Adrenal gland (tissue), 9 donors: ENCODE measurements at regions not wholly inside any gene's neighbourhood (a gene's known extent, or its start where the extent isn't known, plus 50 kb on each side); places are given as distances from the start of the nearest gene placed in this dataset.

Experiments
- DNase-seq, 7 donors: peaks; one replicate each; pipeline ENCODE4 v3.0.0-alpha.2; 2019 to 2020
- H3K27ac ChIP-seq, 5 donors: fragments of 200-600 bp; sonication (generic) in 4 of 5; 1 replicate in 3 of 5; 2 replicates in 2 of 5; pipeline versions ENCODE4 v1.5.1 to v1.8.0; 2016 to 2020; ENCODE audit warnings: mild to moderate bottlenecking in 1 of 5
- H3K27me3 ChIP-seq: fragments of 200-600 bp; 2 replicates; pipeline ENCODE4 v1.8.0; 2021
- H3K36me3 ChIP-seq, 2 donors: fragments of 200-600 bp; replicated peaks in 1 of 2; 1 replicate in 1 of 2; 2 replicates in 1 of 2; pipeline versions ENCODE4 v1.5.1 to v1.8.0; 2018 to 2022
- H3K4me1 ChIP-seq, 2 donors: fragments of 200-600 bp; replicated peaks in 1 of 2; 1 replicate in 1 of 2; 2 replicates in 1 of 2; pipeline versions ENCODE4 v1.5.1 to v1.8.0; 2018 to 2021
- H3K4me3 ChIP-seq, 4 donors: fragments of 200-600 bp; sonication (generic) in 3 of 4; one replicate each; pipeline ENCODE4 v1.5.1; 2016 to 2018
- H3K9me3 ChIP-seq, 3 donors: fragments of 200-600 bp; sonication (generic) in 1 of 3; replicated peaks in 1 of 3; 1 replicate in 2 of 3; 2 replicates in 1 of 3; pipeline versions ENCODE4 v1.5.1 to v1.8.0; 2016 to 2021
- CTCF ChIP-seq, 6 experiments: fragments of 450-650 bp in 4 of 6; fragments of 200-600 bp in 2 of 6; sonication (generic) in 1 of 6; IDR thresholded peaks; 1 replicate in 5 of 6; 2 replicates in 1 of 6; pipeline versions ENCODE4 v1.5.1 to v1.8.0; 2016 to 2021; ENCODE audit warnings: antibody characterized with exemption in 6 of 6, mild to moderate bottlenecking in 2 of 6, moderate library complexity in 1 of 6
- POLR2A ChIP-seq, 2 donors: fragments of 450-650 bp; IDR thresholded peaks; one replicate each; pipeline ENCODE4 v1.6.1; 2017; ENCODE audit warnings: antibody characterized with exemption in 2 of 2, mild to moderate bottlenecking in 2 of 2, moderate library complexity in 1 of 2
- WGBS, 4 donors: extraction: QIAGEN DNeasy Blood & Tissue Kit in 2 of 4; methylation state at CpG; one replicate each; pipeline versions ENCODE4 v1.1.5 to v1.1.7; 2013 to 2017; 5-methylcytosine and 5-hydroxymethylcytosine counted together
- intact Hi-C, 2 donors: fragments of 100-400 bp; cut with DNase I; formaldehyde crosslinking; loops; one replicate each; pipeline versions ENCODE4 v1.14.1 to v1.15.0; 2022 to 2023
- donor health status: healthy with polysubstance abuse.
- donor health status: Bipolar disorder and iron deficiency.
- donor health status: DM: yes; HTN: yes; CAD: no.
- donor health status: DM: no; HTN: no; CAD: no.
- donor health status: DM: no; HTN: no; CAD: no.

GRCh38 chr6:113676057-113676456, 181.1 kb upstream of the MARCKS start:
- WGBS, 4 donors: 67 to 83% (median 80%) methylated on average over 3 to 4 of the region's 4 CpGs
- H3K4me3 ChIP-seq: no peak overlapping the region
- peaks cover 5% of the 10 kb centered on the region for H3K27me3 ChIP-seq
- intact Hi-C loops: no loop called here
- no peak for TF ChIP-seq POLR2A (IDR thresholded peaks at IDR 0.05)
- TF ChIP-seq CTCF (IDR thresholded peaks at IDR 0.05): no peak
- no peaks in the 10 kb centered on the region for H3K36me3 ChIP-seq
- DNase-seq: no peak
- no peaks in the 10 kb centered on the region for H3K9me3 ChIP-seq
- H3K4me1 ChIP-seq: no peaks in the 10 kb centered on the region
- no peak overlapping the region for H3K27ac ChIP-seq

GRCh38 chr6:113676968-113677367, 180.2 kb upstream of the MARCKS start:
- H3K36me3 ChIP-seq: no peaks in the 10 kb centered on the region
- no peaks in the 10 kb centered on the region for H3K4me1 ChIP-seq
- no peaks in the 10 kb centered on the region for H3K9me3 ChIP-seq
- H3K4me3 ChIP-seq: no peak overlapping the region
- no peak for DNase-seq
- H3K27ac ChIP-seq: no peak overlapping the region
- H3K27me3 ChIP-seq: peaks cover 5% of the 10 kb centered on the region
- TF ChIP-seq CTCF (IDR thresholded peaks at IDR 0.05) (no peak), POLR2A (IDR thresholded peaks at IDR 0.05) (no peak)
- 83 to 98% (median 88%) methylated on average over 1 of the region's 1 CpG for WGBS, 4 donors
- intact Hi-C loops: no loop called here

DNA sequence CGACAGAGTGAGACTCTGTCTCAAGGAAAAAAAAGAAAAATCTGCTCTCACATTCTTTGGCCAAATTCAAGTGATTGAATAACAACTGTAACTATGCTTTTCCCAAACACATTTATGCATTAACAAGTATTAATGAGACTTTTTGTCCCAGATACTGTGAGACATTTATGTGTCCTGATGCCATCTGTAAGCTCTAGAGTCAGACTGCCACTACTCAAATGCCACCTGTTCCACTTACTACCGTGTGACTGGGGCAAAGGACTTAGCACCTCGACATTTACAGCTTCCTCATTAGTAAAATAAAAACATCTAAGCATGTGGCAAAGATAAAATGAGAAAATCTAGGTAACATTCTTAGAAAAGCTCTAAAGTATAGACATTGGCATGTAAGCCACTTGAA, 178.1 kb upstream of the MARCKS start:
- 78 to 85% (median 81%) methylated on average over 3 of the region's 3 CpGs for WGBS, 4 donors
- no peaks in the 10 kb centered on the region for H3K9me3 ChIP-seq
- H3K27ac ChIP-seq: no peak overlapping the region
- no peaks in the 10 kb centered on the region for H3K4me1 ChIP-seq
- intact Hi-C loops: no loop called here
- H3K27me3 ChIP-seq: peaks cover 5% of the 10 kb centered on the region
- no peaks in the 10 kb centered on the region for H3K36me3 ChIP-seq
- H3K4me3 ChIP-seq: no peak overlapping the region
- DNase-seq: no peak
- TF ChIP-seq POLR2A (IDR thresholded peaks at IDR 0.05) (no peak), CTCF (IDR thresholded peaks at IDR 0.05) (no peak)

DNA sequence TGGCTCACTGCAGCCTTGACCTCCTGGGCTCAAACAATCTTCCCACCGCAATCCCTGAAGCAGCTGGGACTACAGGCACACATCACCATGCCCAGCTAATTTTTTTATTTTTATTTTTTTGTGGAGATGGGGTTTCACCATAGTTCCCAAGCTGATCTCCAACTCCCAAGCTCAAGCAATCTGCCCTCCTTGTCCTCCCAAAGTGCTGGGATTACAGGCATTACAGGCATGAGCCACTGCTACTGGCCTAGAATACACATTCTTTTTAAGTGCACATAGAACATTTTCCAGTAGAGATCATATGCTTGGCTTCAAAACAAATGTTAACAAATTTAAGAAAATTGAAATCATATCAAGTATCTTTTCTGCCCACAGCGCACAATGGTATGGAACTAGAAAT, 176.8 kb upstream of the MARCKS start:
- Histone ChIP-seq H3K4me3 (no peak overlapping the region), H3K36me3 (no peaks in the 10 kb centered on the region), H3K27me3 (peaks cover 5% of the 10 kb centered on the region), H3K4me1 (no peaks in the 10 kb centered on the region), H3K9me3 (no peaks in the 10 kb centered on the region), H3K27ac (no peak overlapping the region)
- no peak for DNase-seq
- TF ChIP-seq CTCF (IDR thresholded peaks at IDR 0.05) (no peak), POLR2A (IDR thresholded peaks at IDR 0.05) (no peak)
- WGBS, 4 donors: 79 to 89% (median 87%) methylated on average over 2 of the region's 2 CpGs
- intact Hi-C loops: no loop called here
